ENCODE measurements at regions not wholly inside any gene's neighbourhood (a gene's known extent, or its start where the extent isn't known, plus 50 kb on each side); places are given as distances from the start of the nearest gene placed in this dataset.
"Not testable (repeated sequence)": the region's sequence is repeated elsewhere in the genome, so short reads cannot be mapped to it uniquely, and the experiment has no call there.

GRCh38 chrY:19541475-19542306 lies 202.8 kb downstream of the KDM5D start:
- Histone ChIP-seq H3K27me3 (no peaks in the 10 kb centered on the region), H3K27ac (no peak overlapping the region), H3K4me3 (no peak overlapping the region), H3K36me3 (no peaks in the 10 kb centered on the region), H3K9me3 (no peaks in the 10 kb centered on the region), H3K4me1 (no peaks in the 10 kb centered on the region)
- 54% methylated on average over 31 of the region's 31 CpGs; no CpG with 5 or more reads in 1 of the 2 donors for WGBS, 2 donors
- ATAC-seq (no peak), FAIRE-seq (no peak), DNase-seq (no peak)
- intact Hi-C loops (cut with DNase I), result no loop called here
- TF ChIP-seq CTCF (IDR thresholded peaks at IDR 0.05), result no peak

DNA sequence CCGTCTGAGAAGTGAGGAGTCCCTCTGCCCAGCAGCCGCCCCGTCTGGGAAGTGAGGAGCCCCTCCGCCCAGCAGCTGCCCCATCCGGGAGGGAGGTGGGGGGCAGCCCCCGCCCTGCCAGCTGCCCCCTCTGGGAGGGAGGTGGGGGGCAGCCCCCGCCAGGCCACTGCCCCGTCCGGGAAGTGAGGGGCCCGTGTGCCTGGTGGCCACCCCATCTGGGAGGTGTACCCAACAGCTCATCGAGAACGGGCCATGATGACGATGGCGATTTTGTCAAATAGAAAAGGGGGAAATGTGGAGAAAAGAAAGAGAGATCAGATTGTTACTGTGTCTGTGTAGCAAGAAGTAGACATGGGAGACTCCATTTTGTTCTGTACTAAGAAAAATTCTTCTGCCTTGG lies 208.8 kb downstream of the KDM5D start:
- H3K9me3 ChIP-seq; DNase-seq; FAIRE-seq; H3K27me3 ChIP-seq; H3K27ac ChIP-seq; H3K36me3 ChIP-seq; intact Hi-C loops (cut with DNase I); H3K4me1 ChIP-seq; ATAC-seq; H3K4me3 ChIP-seq: not testable (repeated sequence)
- 85% methylated on average over 14 of the region's 14 CpGs; no CpG with 5 or more reads in 1 of the 2 donors for WGBS, 2 donors

- intact Hi-C loops (cut with DNase I), result no loop called here
- Histone ChIP-seq H3K4me3 (no peak overlapping the region), H3K9me3 (no peaks in the 10 kb centered on the region), H3K36me3 (no peaks in the 10 kb centered on the region), H3K4me1 (no peaks in the 10 kb centered on the region), H3K27ac (no peak overlapping the region), H3K27me3 (no peaks in the 10 kb centered on the region)
- FAIRE-seq, result no peak
- ATAC-seq, result no peak
- DNase-seq, result no peak
- TF ChIP-seq CTCF (IDR thresholded peaks at IDR 0.05), result no peak
Measured at GRCh38 chrY:19521976-19522375, 222.6 kb downstream of the KDM5D start.

DNA sequence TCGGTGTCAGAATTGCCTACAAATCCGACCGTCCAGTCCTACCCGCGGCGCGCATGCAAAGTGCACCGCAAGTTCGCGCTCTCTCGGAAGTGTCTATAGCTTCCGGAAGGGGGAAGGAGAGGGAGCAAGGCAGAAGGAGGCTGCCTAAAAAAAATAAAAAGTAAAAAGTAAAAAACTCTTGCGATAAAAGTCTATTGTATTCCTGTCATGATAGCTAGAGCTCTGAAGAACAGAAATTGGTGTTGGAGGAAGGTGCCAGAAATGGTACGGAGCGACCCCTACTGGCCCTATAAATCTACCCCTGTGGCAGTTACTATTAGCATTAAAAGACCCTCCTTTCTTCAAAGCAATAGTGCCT lies 241.5 kb downstream of the KDM5D start:
- H3K27ac ChIP-seq, result no peak overlapping the region
- FAIRE-seq (no peak), DNase-seq (no peak), ATAC-seq (no peak)
- no peaks in the 10 kb centered on the region for H3K36me3 ChIP-seq
- no peaks in the 10 kb centered on the region for H3K9me3 ChIP-seq
- TF ChIP-seq CTCF (IDR thresholded peaks at IDR 0.05), result no peak
- WGBS, 2 donors, result 31% methylated on average over 15 of the region's 15 CpGs; no CpG with 5 or more reads in 1 of the 2 donors
- no peaks in the 10 kb centered on the region for H3K4me1 ChIP-seq
- intact Hi-C loops (cut with DNase I), result no loop called here
- no peak overlapping the region for H3K4me3 ChIP-seq
- no peaks in the 10 kb centered on the region for H3K27me3 ChIP-seq

- H3K36me3 ChIP-seq, result no peaks in the 10 kb centered on the region
- intact Hi-C loops (cut with DNase I), result no loop called here
- no peak for DNase-seq
- no peaks in the 10 kb centered on the region for H3K4me1 ChIP-seq
- no peak overlapping the region for H3K4me3 ChIP-seq
- WGBS, 2 donors, result 20% methylated on average over 40 of the region's 40 CpGs; no CpG with 5 or more reads in 1 of the 2 donors
- no peak overlapping the region for H3K27ac ChIP-seq
- no peaks in the 10 kb centered on the region for H3K9me3 ChIP-seq
- no peak for FAIRE-seq
- TF ChIP-seq CTCF (IDR thresholded peaks at IDR 0.05), result no peak
- H3K27me3 ChIP-seq, result no peaks in the 10 kb centered on the region
- ATAC-seq, result no peak
Measured at GRCh38 chrY:19502169-19503091, 242.1 kb downstream of the KDM5D start.

All from pancreas (tissue), 10 donors.